Ascending aorta (tissue), 2 donors: ENCODE measurements at regions not wholly inside any gene's neighbourhood (a gene's known extent, or its start where the extent isn't known, plus 50 kb on each side); places are given as distances from the start of the nearest gene placed in this dataset.

Experiments used
- DNase-seq, 2 donors: peaks; one replicate each; pipeline ENCODE4 v3.0.0-alpha.2; 2019; ENCODE audit warnings: low spot score in 2 of 2
- H3K27ac ChIP-seq, 2 donors: fragments of 200-600 bp; sonication (generic); one replicate each; pipeline ENCODE4 v1.5.1; 2016 to 2017; ENCODE audit warnings: mild to moderate bottlenecking in 1 of 2
- H3K27me3 ChIP-seq: fragments of 200-600 bp; sonication (generic); one replicate; pipeline ENCODE4 v1.5.1; 2017
- H3K36me3 ChIP-seq, 2 donors: fragments of 200-600 bp; sonication (generic); one replicate each; pipeline ENCODE4 v1.5.1; 2016
- H3K4me1 ChIP-seq, 2 donors: fragments of 200-600 bp; sonication (generic); one replicate each; pipeline ENCODE4 v1.5.1; 2016 to 2017; ENCODE audit warnings: mild to moderate bottlenecking in 1 of 2
- H3K4me3 ChIP-seq, 2 donors: fragments of 200-600 bp; sonication (generic); one replicate each; pipeline ENCODE4 v1.5.1; 2016 to 2017; ENCODE audit warnings: mild to moderate bottlenecking in 1 of 2
- H3K9me3 ChIP-seq, 2 donors: fragments of 200-600 bp; sonication (generic); one replicate each; pipeline ENCODE4 v1.5.1; 2016
- intact Hi-C: fragments of 100-400 bp; cut with DNase I; formaldehyde crosslinking; loops from one replicate; pipeline ENCODE4 v1.15.1; 2023
- TF ChIP-seq, protein P1 (sequence below), 3 experiments: fragments of 200-600 bp in 2 of 3; fragments of 450-650 bp in 1 of 3; sonication (generic) in 2 of 3; IDR thresholded peaks; one replicate each; pipeline ENCODE4 v1.5.1; 2016 to 2019; ENCODE audit warnings: antibody characterized with exemption in 3 of 3, mild to moderate bottlenecking in 1 of 3, moderate library complexity in 1 of 3

DNA sequence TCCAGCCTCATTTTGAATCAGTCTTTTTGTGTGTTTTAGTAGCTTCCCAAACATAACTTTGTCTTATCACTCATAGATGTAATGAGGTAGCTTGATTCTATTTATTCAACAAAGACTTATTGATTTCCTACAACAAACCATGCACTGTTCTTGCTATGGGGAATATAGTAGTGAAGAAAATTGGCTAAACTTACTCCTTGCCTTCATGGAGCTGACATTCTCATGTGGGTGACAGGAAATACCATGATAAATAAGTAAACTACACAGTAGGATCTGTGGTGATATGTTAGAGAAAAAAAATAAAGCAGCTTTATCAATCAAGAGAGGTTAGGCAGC, 255.7 kb upstream of the TNC start:
- intact Hi-C loops = no loop called here

DNA sequence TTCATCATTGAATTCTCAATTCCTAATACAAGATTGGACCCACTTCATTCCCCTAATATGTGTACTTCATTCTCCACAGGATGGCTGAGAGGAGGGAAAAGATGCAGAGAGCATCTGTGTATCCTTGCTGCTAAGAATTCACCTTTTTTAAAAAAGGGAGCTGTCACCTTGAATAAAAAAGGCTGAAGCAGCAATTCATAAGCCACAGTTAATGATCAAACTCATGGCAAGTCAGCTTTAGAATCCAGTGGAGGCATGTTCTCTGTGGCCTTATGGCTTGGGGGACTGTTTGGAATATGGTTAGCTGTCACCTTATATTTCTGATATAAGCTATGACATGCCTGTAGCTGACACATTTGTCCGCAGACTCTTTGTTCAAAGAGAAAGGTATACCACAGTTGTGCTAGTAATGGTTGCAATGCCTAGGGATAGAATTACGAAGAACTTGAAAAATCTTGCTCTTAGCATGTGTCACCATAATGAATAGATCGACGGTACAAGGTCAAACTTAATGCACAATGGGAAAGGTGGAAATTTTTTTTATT, 256.8 kb upstream of the TNC start:
- TF ChIP-seq, protein P1, sequence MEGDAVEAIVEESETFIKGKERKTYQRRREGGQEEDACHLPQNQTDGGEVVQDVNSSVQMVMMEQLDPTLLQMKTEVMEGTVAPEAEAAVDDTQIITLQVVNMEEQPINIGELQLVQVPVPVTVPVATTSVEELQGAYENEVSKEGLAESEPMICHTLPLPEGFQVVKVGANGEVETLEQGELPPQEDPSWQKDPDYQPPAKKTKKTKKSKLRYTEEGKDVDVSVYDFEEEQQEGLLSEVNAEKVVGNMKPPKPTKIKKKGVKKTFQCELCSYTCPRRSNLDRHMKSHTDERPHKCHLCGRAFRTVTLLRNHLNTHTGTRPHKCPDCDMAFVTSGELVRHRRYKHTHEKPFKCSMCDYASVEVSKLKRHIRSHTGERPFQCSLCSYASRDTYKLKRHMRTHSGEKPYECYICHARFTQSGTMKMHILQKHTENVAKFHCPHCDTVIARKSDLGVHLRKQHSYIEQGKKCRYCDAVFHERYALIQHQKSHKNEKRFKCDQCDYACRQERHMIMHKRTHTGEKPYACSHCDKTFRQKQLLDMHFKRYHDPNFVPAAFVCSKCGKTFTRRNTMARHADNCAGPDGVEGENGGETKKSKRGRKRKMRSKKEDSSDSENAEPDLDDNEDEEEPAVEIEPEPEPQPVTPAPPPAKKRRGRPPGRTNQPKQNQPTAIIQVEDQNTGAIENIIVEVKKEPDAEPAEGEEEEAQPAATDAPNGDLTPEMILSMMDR (IDR thresholded peaks at IDR 0.05) = no peak
- Histone ChIP-seq H3K36me3 (no peaks in the 10 kb centered on the region), H3K27me3 (no peaks in the 10 kb centered on the region), H3K4me1 (peaks cover 0 to under 1% of the 10 kb centered on the region in 2 donors), H3K27ac (no peak overlapping the region), H3K9me3 (no peaks in the 10 kb centered on the region), H3K4me3 (no peak overlapping the region)
- intact Hi-C loops = no loop called here
- DNase-seq = no peak

More for the DNA sequence above, 255.7 kb upstream of the TNC start:
- Histone ChIP-seq H3K27me3 (no peaks in the 10 kb centered on the region), H3K9me3 (no peaks in the 10 kb centered on the region), H3K4me1 (peaks cover 0 to 6% of the 10 kb centered on the region in 2 donors), H3K36me3 (no peaks in the 10 kb centered on the region), H3K27ac (no peak overlapping the region), H3K4me3 (no peak overlapping the region)
- TF ChIP-seq, protein P1 (IDR thresholded peaks at IDR 0.05) = no peak
- DNase-seq = no peak

DNA sequence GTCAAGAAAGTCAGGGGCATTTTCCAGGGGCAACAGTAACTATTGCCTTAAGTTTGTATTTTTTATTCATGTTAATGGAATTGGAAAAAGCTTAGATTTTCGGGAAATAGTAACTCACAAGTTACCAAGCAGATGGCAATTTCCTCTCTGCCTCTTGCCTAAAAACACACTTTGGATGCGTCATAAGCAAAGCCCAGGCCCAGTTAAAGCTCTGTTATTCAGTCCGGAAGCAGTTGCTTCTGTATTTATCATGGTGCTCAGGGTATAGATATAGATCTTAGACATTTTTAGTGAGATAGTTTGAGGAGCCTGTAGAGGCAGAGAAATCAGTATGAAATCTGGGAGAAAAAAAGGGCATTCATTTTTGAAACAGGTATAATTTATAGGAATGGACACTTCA, 260.3 kb upstream of the TNC start:
- H3K27me3 ChIP-seq = no peaks in the 10 kb centered on the region
- H3K27ac ChIP-seq = no peak overlapping the region
- no peak overlapping the region for H3K4me3 ChIP-seq
- peaks cover 5 to 8% of the 10 kb centered on the region in 2 donors for H3K9me3 ChIP-seq
- TF ChIP-seq, protein P1 (IDR thresholded peaks at IDR 0.05) = no peak
- DNase-seq = no peak
- no peaks in the 10 kb centered on the region for H3K36me3 ChIP-seq
- intact Hi-C loops = no loop called here
- no peaks in the 10 kb centered on the region for H3K4me1 ChIP-seq

DNA sequence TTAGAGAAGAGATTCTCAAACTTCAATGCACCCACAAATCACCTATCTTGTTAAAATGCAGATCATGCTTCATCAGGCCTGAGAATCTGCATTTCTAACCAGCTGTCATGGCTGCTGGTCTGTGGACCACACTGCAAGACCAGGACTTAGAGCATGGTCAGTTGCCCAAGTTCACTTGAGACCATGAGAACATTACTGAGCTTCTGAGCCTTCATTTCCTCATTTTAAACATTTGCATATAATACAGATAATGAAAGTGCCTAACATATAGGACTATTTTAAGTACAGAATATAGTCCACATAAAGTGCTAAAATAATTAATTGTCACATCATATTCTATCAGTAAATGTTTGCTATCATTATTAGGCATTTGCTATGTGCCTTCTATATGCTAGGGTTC, 260.8 kb upstream of the TNC start:
- Histone ChIP-seq H3K36me3 (no peaks in the 10 kb centered on the region), H3K27ac (no peak overlapping the region), H3K4me1 (no peaks in the 10 kb centered on the region), H3K27me3 (no peaks in the 10 kb centered on the region), H3K9me3 (peaks cover 5 to 9% of the 10 kb centered on the region in 2 donors), H3K4me3 (no peak overlapping the region)
- intact Hi-C loops = no loop called here
- TF ChIP-seq, protein P1 (IDR thresholded peaks at IDR 0.05) = no peak
- no peak for DNase-seq

DNA sequence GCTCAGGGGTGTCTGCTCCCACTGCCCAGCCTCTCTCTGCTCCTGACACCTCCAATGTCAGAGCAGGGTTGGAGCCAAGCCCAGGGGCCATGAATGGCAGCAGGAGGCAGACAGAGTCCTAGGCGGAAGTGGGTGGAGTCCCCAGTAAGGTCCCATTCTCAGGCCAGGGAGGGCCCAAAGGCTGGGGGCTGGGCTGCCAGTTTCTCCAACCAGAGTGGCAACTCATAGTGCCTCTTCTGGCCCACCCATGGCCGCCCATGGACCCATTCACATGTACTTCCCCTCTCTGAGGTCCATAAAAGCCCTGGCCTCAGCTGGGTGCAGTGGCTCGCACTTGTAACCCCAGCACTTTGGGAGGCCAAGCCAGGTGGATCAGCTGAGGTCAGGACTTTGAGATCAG, 261.8 kb upstream of the TNC start:
- no peak for DNase-seq
- TF ChIP-seq, protein P1 (IDR thresholded peaks at IDR 0.05) = no peak
- Histone ChIP-seq H3K27me3 (no peaks in the 10 kb centered on the region), H3K9me3 (peaks cover 5 to 9% of the 10 kb centered on the region in 2 donors), H3K4me3 (no peak overlapping the region), H3K27ac (no peak overlapping the region), H3K4me1 (no peaks in the 10 kb centered on the region), H3K36me3 (no peaks in the 10 kb centered on the region)
- intact Hi-C loops = no loop called here

DNA sequence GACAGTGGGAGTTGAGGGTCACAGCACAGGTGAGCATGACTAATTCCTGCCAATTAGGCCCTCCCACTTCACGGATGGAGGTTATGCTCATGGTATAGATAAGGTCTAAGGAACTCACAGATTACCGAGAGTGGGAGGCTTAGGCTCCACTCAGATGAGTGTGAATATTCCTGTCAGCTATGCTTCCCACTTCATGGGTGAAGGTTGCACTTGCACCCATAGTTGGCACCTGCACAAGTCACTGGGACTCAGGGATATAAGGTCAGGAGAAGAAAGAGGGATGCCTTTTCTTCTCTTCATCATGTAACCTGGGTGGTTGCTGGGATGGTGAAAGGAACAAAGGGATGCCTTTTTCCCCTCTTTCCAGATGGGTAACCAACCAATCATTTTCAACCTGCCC, 264.9 kb upstream of the TNC start:
- Histone ChIP-seq H3K36me3 (no peaks in the 10 kb centered on the region), H3K4me1 (peaks cover 0 to 6% of the 10 kb centered on the region in 2 donors), H3K27ac (no peak overlapping the region), H3K4me3 (no peak overlapping the region), H3K27me3 (no peaks in the 10 kb centered on the region), H3K9me3 (peaks cover 5 to 9% of the 10 kb centered on the region in 2 donors)
- DNase-seq = no peak
- TF ChIP-seq, protein P1 (IDR thresholded peaks at IDR 0.05) = no peak
- intact Hi-C loops = no loop called here
